ENCODE measurements at regions not wholly inside any gene's neighbourhood (a gene's known extent, or its start where the extent isn't known, plus 50 kb on each side); places are given as distances from the start of the nearest gene placed in this dataset.

- no peaks in the 10 kb centered on the region for H3K4me1 Mint-ChIP-seq
- TF ChIP-seq TP53 (CRISPR knock-in tag; IDR thresholded peaks at IDR 0.05) (no peak), E2F4 (CRISPR knock-in tag; IDR thresholded peaks at IDR 0.05; ENCODE audit: borderline replicate concordance, low read depth) (no peak), ZNF425 (CRISPR knock-in tag; conservative IDR thresholded peaks at IDR 0.05) (no peak), ZBTB21 (CRISPR knock-in tag; IDR thresholded peaks at IDR 0.05; ENCODE audit: borderline replicate concordance) (no peak), GTF2I (CRISPR knock-in tag; conservative IDR thresholded peaks at IDR 0.05) (no peak), NR1H2 (CRISPR knock-in tag; IDR thresholded peaks at IDR 0.05) (no peak), CREM (CRISPR knock-in tag; IDR thresholded peaks at IDR 0.05) (no peak)
- peaks cover 7% of the 10 kb centered on the region for H3K36me3 Mint-ChIP-seq
- peaks cover 25% of the 10 kb centered on the region for H3K9me3 Mint-ChIP-seq
- DNase-seq (ENCODE audit: low spot score) (no peak), ATAC-seq (no peak)
- ChIA-PET CTCF (interaction anchor here (1.3 to 1.4 kb wide), 2 partner anchors 12 to 21 kb away, joined by 3 read pairs; no protein-coding TSS in a partner anchor), POLR2A (no interaction called here)
- H3K4me3 Mint-ChIP-seq: no peak overlapping the region
- H3K27ac Mint-ChIP-seq: no peak overlapping the region
- H3K27me3 Mint-ChIP-seq (ENCODE audit: low read depth): no peaks in the 10 kb centered on the region
Measured at GRCh38 chr16:88316151-88316550, 66.6 kb upstream of the ZNF469 start.

GRCh38 chr16:88316941-88317612 lies 65.7 kb upstream of the ZNF469 start:
- H3K27me3 Mint-ChIP-seq (ENCODE audit: low read depth): no peaks in the 10 kb centered on the region
- no peak for DNase-seq (ENCODE audit: low spot score)
- POLR2A ChIA-PET: no interaction called here
- peaks cover 10% of the 10 kb centered on the region for H3K36me3 Mint-ChIP-seq
- H3K27ac Mint-ChIP-seq: no peak overlapping the region
- CTCF ChIA-PET: interaction anchor here (1.3 kb wide), 1 partner anchor 11 kb away, joined by 3 read pairs; no protein-coding TSS in a partner anchor
- H3K4me3 Mint-ChIP-seq: no peak overlapping the region
- peaks cover 22% of the 10 kb centered on the region for H3K9me3 Mint-ChIP-seq
- ATAC-seq: no peak
- H3K4me1 Mint-ChIP-seq: no peaks in the 10 kb centered on the region
- TF ChIP-seq ZMAT4 (CRISPR knock-in tag; IDR thresholded peaks at IDR 0.05) (no peak), HMGA2 (CRISPR knock-in tag; IDR thresholded peaks at IDR 0.05) (no peak), ZNF512 (CRISPR knock-in tag; IDR thresholded peaks at IDR 0.05; ENCODE audit: borderline replicate concordance) (no peak), TEAD1 (CRISPR knock-in tag; IDR thresholded peaks at IDR 0.05) (no peak), TCF7 (CRISPR knock-in tag; IDR thresholded peaks at IDR 0.05; ENCODE audit: low read depth) (no peak), ZNF396 (CRISPR knock-in tag; IDR thresholded peaks at IDR 0.05; ENCODE audit: borderline replicate concordance) (no peak), USF1 (CRISPR knock-in tag; IDR thresholded peaks at IDR 0.05) (no peak), PRRX2 (CRISPR knock-in tag; IDR thresholded peaks at IDR 0.05) (no peak), IRF2 (CRISPR knock-in tag; IDR thresholded peaks at IDR 0.05; ENCODE audit: borderline replicate concordance, low read depth) (no peak), SMAD4 (CRISPR knock-in tag; IDR thresholded peaks at IDR 0.05) (no peak), ELF4 (CRISPR knock-in tag; IDR thresholded peaks at IDR 0.05; ENCODE audit: low read depth) (no peak), SMAD3 (CRISPR knock-in tag; IDR thresholded peaks at IDR 0.05; ENCODE audit: borderline replicate concordance) (no peak), GABPB1 (CRISPR knock-in tag; IDR thresholded peaks at IDR 0.05) (no peak), ZNF425 (CRISPR knock-in tag; conservative IDR thresholded peaks at IDR 0.05) (no peak), MYBL2 (CRISPR knock-in tag; IDR thresholded peaks at IDR 0.05) (no peak), MLX (CRISPR knock-in tag; IDR thresholded peaks at IDR 0.05) (no peak), CTCF (IDR thresholded peaks at IDR 0.05) (no peak)

Measured in WTC11 (cell line).